OCI-M2 (cell line): ENCODE measurements at regions not wholly inside any gene's neighbourhood (a gene's known extent, or its start where the extent isn't known, plus 50 kb on each side); places are given as distances from the start of the nearest gene placed in this dataset.

Experiments
- DNase-seq: peaks from one replicate; lab custom pipeline; 2025; ENCODE audit not compliant: unreplicated experiment; lab: John Stamatoyannopoulos, UW

DNA sequence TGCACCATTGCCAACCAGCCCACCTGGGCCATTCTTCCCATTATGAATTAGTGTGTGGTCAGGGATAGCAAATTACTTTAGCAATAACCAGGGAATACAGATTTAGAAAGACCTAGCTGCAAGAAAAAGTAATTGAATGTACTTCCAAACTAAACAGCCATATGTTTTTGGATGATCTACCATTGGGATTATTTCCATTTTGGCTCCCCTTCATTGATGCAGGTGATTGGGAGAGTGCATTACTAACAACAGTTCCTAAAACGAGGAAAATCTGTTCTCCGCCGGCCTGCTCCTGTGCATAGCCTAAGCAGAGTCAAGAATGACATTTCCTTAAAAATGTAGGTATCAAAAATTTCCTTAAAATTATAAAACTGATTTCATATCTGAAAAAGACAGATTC lies 58.5 kb downstream of the MAIP1 start:
- no peak for DNase-seq

GRCh38 chr2:200021449-200022114 lies 66.2 kb downstream of the MAIP1 start:
- no peak for DNase-seq

DNA sequence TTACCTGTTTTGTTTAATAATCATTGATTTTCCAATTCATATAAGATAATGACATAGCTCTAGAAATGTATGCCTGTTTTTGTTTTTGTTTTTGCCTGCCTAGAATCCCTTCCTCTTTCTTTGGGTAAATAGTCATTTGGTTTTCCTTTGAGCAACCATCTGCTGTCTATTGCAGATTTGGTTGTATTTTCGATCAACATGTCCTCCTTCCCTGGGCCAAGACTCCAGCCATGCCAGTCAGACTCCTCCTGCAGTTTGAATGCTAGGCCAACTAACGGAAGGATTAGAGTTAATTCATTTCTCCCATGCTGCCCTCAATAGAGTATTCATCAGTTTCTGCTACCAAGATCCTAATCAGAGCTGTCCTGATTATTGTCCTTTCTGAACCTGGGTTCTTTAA lies 67.1 kb downstream of the MAIP1 start:
- no peak for DNase-seq

- no peak for DNase-seq
Observed at GRCh38 chr2:200023570-200023969, 68.2 kb downstream of the MAIP1 start.

DNA sequence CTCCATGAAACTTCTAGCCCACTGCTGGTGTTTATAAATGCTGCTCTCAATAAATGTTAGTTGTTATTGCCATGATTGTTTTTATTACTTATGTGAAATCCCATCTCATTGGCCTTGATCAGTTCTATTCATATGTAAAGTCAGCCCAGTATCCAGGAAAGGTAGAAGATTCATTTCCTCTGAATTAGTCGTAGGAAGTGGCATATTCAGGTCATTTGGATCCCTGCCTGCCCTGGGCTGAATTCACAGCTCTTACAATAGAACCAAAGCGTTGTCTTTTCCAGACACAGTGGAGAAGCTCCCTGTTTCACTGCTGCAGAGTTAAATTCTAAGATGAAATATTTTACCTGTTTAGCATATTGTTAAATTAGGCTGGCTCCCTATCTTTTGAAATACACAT lies 70.3 kb downstream of the MAIP1 start:
- DNase-seq: no peak

- DNase-seq: no peak
Observed at GRCh38 chr2:200026332-200027230, 71.2 kb downstream of the MAIP1 start.

GRCh38 chr2:200028998-200029397 lies 73.6 kb downstream of the MAIP1 start:
- DNase-seq: no peak

- DNase-seq: no peak
Observed at GRCh38 chr2:200032895-200033294, 77.5 kb downstream of the MAIP1 start.

GRCh38 chr2:200033929-200034328 lies 78.5 kb downstream of the MAIP1 start:
- no peak for DNase-seq

DNA sequence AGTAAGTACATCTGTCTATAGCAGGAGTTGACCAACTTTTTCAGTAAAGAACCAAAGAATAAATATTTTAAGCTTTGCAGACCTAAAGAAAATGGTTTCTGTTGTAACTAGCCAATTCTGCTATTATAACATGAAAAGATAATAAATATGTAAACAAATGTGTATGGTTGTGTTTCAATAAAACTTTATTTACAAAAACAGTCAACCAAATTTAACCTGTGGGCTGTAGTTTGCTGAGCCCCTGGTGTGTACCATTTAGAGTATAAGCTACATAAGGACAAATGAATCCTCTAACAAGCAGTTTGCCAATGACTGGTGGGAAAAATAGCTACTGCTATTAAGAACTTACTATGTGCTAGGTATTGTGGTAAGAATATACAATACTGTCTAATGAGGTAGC lies 79.4 kb downstream of the MAIP1 start:
- DNase-seq: no peak

- DNase-seq: no peak
Observed at GRCh38 chr2:200039724-200040650, 84.6 kb downstream of the MAIP1 start.

GRCh38 chr2:200040831-200041230 lies 85.4 kb downstream of the MAIP1 start:
- no peak for DNase-seq

GRCh38 chr2:200041639-200042038 lies 86.3 kb downstream of the MAIP1 start:
- DNase-seq: no peak

- no peak for DNase-seq
Observed at GRCh38 chr2:200042102-200042735, 86.8 kb downstream of the MAIP1 start.

DNA sequence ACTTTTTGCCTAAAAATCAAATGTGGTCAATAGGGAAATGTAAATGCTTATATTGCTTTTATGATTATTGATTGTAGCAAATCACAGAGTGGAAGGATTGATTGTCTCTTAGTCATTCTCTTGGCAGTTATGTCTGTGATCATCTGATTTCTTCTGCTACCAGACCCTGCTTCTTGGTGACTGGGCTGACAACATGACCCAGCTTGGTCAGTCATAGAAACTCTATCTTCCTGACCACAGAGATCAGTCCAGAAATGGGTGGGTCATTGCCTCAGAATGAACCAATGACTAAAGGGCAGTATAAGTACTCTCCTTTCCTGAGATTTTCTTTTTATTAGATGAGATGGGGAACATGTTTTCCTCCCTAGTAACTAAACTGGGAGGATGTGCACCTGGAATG lies 87.6 kb downstream of the MAIP1 start:
- DNase-seq: no peak

DNA sequence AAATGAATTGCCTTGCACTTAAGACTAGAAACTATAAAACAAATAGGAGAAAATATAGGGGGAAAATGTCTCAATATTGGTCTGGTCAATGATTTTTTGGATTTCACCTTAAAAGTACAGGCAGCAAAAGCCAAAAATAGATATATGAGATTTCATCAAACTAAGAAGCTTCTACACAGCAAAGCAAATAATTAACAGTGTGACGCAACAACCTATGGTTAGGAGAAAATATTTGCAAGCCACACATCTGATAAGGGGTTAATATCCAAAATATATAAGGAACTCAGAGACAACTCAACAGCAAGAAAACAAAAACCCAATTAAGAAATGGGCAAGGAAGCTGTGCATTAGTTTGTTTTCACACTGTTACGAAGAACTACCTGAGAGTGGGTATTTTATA lies 89.1 kb downstream of the MAIP1 start:
- DNase-seq: no peak

- DNase-seq: no peak
Observed at GRCh38 chr2:200048421-200048820, 93.0 kb downstream of the MAIP1 start.

GRCh38 chr2:200049086-200049485 lies 93.7 kb downstream of the MAIP1 start:
- DNase-seq: no peak

GRCh38 chr2:200050921-200051610 lies 95.7 kb downstream of the MAIP1 start:
- no peak for DNase-seq

- DNase-seq: no peak
Observed at GRCh38 chr2:200051611-200051945, 96.2 kb downstream of the MAIP1 start.
